Right atrium auricular region (tissue), 2 donors: ENCODE measurements at regions not wholly inside any gene's neighbourhood (a gene's known extent, or its start where the extent isn't known, plus 50 kb on each side); places are given as distances from the start of the nearest gene placed in this dataset.

Experiments
- DNase-seq: peaks from one replicate; pipeline ENCODE4 v3.0.0-alpha.2; 2019; ENCODE audit warnings: low spot score
- H3K27ac ChIP-seq, 2 donors: fragments of 200-600 bp; sonication (generic); 1 replicate in 1 of 2; 2 replicates in 1 of 2; pipeline ENCODE4 v1.5.1; 2016 to 2019
- H3K27me3 ChIP-seq, 2 donors: fragments of 200-600 bp; sonication (generic); one replicate each; pipeline versions ENCODE4 v1.5.1 to v1.6.0; 2017 to 2019
- H3K36me3 ChIP-seq: fragments of 200-600 bp; sonication (generic); one replicate; pipeline ENCODE4 v1.5.1; 2016
- H3K4me1 ChIP-seq, 2 donors: fragments of 200-600 bp; sonication (generic); one replicate each; pipeline versions ENCODE4 v1.5.1 to v1.6.0; 2017 to 2019
- H3K4me3 ChIP-seq, 2 donors: fragments of 200-600 bp; sonication (generic); 1 replicate in 1 of 2; 2 replicates in 1 of 2; pipeline ENCODE4 v1.5.1; 2017 to 2019; ENCODE audit warnings: mild to moderate bottlenecking in 1 of 2, moderate library complexity in 1 of 2
- H3K9me3 ChIP-seq, 2 donors: fragments of 200-600 bp; sonication (generic); one replicate each; pipeline ENCODE4 v1.5.1; 2019
- CTCF ChIP-seq, 2 donors: fragments of 200-600 bp; sonication (generic); IDR thresholded peaks; one replicate each; pipeline ENCODE4 v1.5.1; 2019; ENCODE audit warnings: antibody characterized with exemption in 2 of 2

GRCh38 chr9:88056876-88057275 is 81.4 kb downstream of the SPATA31C2 start:
- H3K27ac ChIP-seq, result no peak overlapping the region
- H3K36me3 ChIP-seq, result no peaks in the 10 kb centered on the region
- no peaks in the 10 kb centered on the region for H3K27me3 ChIP-seq
- H3K4me1 ChIP-seq, result no peaks in the 10 kb centered on the region
- no peaks in the 10 kb centered on the region for H3K9me3 ChIP-seq
- TF ChIP-seq CTCF (IDR thresholded peaks at IDR 0.05), result no peak
- DNase-seq, result no peak
- H3K4me3 ChIP-seq, result no peak overlapping the region

GRCh38 chr9:88053856-88054501 is 79.6 kb upstream of the CDK20 start:
- Histone ChIP-seq H3K27me3 (no peaks in the 10 kb centered on the region), H3K36me3 (no peaks in the 10 kb centered on the region), H3K27ac (no peak overlapping the region), H3K4me3 (no peak overlapping the region), H3K4me1 (no peaks in the 10 kb centered on the region), H3K9me3 (no peaks in the 10 kb centered on the region)
- DNase-seq, result no peak
- no peak for TF ChIP-seq CTCF (IDR thresholded peaks at IDR 0.05)

- H3K27me3 ChIP-seq, result no peaks in the 10 kb centered on the region
- TF ChIP-seq CTCF (IDR thresholded peaks at IDR 0.05), result no peak
- no peak overlapping the region for H3K27ac ChIP-seq
- H3K4me3 ChIP-seq, result no peak overlapping the region
- no peaks in the 10 kb centered on the region for H3K4me1 ChIP-seq
- H3K36me3 ChIP-seq, result no peaks in the 10 kb centered on the region
- DNase-seq, result no peak
- H3K9me3 ChIP-seq, result no peaks in the 10 kb centered on the region
Observed at GRCh38 chr9:88052321-88052965, 78.1 kb upstream of the CDK20 start.

GRCh38 chr9:88051138-88051537 is 76.8 kb upstream of the CDK20 start:
- Histone ChIP-seq H3K9me3 (no peaks in the 10 kb centered on the region), H3K4me1 (no peaks in the 10 kb centered on the region), H3K27me3 (no peaks in the 10 kb centered on the region), H3K27ac (no peak overlapping the region), H3K4me3 (no peak overlapping the region), H3K36me3 (no peaks in the 10 kb centered on the region)
- no peak for DNase-seq
- TF ChIP-seq CTCF (IDR thresholded peaks at IDR 0.05), result no peak

GRCh38 chr9:88049677-88050307 is 75.5 kb upstream of the CDK20 start:
- Histone ChIP-seq H3K27ac (no peak overlapping the region), H3K4me3 (no peak overlapping the region), H3K9me3 (peaks cover 0 to under 1% of the 10 kb centered on the region in 2 donors), H3K36me3 (no peaks in the 10 kb centered on the region), H3K4me1 (no peaks in the 10 kb centered on the region), H3K27me3 (no peaks in the 10 kb centered on the region)
- DNase-seq, result no peak
- no peak for TF ChIP-seq CTCF (IDR thresholded peaks at IDR 0.05)
